HG03469 (cell line): ENCODE measurements at regions not wholly inside any gene's neighbourhood (a gene's known extent, or its start where the extent isn't known, plus 50 kb on each side); places are given as distances from the start of the nearest gene placed in this dataset.

Source experiments
- ATAC-seq: cut with Tn5 transposase; IDR thresholded peaks from one replicate; pipeline ENCODE4 v1.9.1; 2021; ENCODE audit warnings: mild to moderate bottlenecking, moderate library complexity, moderate number of reproducible peaks; ENCODE audit not compliant: unreplicated experiment

DNA sequence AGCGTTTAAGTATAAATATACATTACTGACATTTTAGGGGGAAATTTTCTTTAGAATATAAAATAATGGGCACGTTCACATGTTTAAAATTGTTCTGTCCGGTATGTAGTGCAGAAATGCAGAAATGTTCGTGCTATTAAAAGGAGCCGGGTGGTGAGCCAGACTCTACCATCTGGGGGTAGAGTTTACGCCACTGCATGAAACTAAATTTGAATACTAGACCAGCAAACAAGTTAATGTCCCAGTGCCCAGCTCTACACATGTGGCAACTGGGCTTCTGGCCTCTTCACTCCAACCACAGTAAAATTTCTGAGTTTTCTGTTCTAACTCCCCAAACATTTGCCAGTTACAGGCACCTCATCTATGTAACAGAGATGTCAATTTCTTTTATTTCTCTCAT, 1453.3 kb upstream of the TENM3 start:
- no peak for ATAC-seq

DNA sequence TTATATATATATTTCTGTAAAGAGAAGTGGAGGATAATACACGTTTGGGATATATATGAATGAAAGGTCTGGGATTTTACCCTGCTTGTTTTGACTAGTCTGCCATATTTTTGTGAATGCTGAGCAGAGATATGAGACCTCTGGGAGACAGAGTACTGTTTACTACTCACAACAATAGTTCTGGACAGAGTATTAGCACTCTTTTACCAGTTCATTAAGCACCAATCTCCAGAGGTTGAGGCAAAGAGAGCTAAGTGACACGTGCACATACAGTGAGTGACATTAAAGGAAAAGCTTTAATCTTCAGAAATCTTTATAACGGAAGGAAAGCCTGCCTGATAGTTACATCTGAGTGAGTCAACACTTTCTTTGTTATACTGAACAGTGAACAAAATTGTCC, 1452.7 kb upstream of the TENM3 start:
- no peak for ATAC-seq

DNA sequence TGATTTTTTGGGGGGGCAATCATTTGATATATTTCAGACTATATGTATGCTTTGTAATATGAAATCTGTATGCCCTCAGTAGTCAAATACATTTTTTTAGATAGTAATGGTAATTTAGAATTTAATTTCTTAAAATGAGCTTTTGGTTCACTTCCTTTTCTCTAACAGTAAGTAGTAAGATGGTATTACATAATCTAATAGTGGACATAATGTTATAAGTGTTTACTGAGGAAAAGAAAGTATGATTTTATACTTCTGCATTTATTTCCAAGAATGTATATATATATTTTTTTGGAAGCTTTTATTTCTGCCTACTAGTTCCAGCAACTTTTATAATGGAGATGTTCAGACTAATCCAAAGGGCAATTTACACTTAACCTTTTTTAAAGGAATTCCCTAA, 1450.7 kb upstream of the TENM3 start:
- no peak for ATAC-seq

DNA sequence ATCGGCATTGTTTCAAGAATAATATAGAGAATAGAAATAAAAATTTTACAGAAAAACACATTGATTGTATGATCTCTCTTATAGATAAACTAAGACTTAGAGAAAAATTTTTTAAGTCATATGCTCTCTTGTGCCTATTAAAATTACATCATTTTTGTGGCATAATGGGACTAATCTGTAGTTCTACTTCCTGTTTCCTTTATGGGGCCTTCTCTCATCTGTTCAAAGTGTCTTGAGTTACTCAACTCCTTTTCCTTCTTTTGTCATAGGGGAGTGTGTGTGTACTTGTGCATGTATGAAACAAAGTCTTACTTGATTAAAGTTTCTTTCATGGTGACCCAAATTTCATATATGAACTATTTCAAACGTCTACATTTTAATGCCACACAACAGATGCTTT, 1448.9 kb upstream of the TENM3 start:
- ATAC-seq = no peak

DNA sequence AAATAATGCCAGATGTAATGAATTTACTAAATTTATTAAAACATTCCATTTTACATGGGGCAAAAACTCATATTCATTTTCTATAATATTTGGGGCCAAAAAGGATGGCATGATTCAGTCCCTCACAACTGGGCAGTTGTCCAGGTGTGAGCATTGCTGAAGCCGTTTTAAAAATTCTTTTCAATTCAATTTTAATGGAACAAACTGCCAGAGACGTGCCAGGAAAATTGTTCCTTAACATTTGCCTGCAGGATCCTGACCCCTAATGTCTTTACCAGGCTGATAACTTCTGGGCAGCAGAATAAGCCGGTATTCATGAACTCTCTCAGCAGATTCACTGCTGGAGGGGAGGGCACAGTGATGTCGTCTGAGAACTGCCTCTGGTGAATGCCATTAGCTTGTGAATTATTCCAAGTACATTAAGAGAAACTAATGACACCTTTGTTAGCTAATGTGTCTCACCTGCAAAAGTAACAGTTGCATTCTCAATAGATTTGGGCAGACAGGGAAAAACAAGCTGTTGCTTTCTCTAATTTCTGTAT, 1445.1 kb upstream of the TENM3 start:
- ATAC-seq = no peak

DNA sequence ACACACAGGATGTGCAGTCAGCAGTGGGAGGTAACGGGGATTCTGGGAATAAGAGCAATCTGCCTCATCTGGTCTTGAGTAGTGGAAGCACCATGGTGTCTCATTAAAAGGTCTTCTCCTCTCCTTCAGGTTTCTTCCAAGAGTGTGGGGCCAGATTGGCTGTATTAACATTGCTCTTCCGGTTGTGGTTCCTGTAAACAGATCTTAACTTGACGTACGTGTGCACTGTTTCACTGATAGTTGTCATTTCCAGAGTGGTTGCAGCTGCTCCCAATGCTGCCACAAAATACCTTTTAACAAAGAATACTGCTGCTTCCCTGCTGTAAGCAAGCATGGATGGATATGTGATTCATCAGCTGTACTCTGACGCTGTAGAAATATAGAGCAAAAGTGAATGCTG, 1443.4 kb upstream of the TENM3 start:
- no peak for ATAC-seq

DNA sequence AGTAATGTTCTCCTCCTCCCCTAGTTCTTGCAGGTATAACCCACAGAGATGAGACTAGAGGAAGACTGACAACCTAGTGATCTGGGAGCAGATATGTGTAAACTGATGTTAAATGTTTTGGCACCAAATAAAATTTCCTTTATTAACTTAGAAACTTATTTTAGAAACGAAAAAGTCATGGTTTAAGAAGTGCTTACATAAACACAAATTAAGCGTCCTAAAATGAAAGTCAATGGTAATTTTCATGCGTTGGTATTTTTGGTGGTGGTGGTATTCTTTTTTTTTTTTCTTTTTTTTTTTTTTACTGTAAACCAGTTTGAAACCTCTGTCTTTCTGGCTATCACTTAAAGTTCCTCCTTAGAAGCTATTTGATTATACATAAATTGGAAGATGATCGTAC, 1438.1 kb upstream of the TENM3 start:
- ATAC-seq = no peak

DNA sequence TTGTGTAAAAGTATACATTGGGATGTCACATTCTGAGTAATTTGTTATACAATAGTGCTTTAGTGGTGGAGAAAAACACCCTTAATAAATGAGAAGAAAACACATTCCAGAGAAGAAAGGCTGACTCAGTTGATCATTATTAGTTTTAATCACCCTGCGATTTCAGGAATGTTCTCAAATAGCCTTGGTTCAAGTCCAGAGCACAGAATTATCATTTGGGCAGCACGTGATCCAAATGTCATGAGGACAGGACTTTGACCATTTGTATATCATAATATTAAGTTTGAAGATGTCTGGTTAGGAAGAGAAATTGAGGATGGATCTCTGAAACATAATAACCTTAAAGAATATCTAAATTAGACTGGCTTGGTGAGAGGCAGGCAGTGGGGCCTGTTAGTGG, 1434.3 kb upstream of the TENM3 start:
- ATAC-seq = no peak

DNA sequence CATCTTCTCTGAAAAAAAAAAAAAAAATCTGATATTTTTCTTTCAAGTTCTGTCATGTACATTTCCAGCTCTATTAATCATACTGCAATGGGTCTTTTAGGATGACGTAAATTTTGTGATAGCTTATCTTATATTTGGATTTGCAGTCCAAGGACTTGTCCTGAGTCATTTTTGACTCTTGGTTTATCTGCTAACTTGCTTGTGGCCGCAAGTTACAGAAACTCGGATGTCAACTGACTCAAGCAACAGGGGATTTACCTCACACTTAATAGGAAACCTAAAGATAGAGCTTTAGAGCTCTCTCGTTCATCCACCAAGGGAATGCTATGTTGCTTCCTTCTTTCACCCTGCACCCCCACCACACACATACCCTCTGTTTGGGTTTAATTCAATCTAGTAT, 1433.8 kb upstream of the TENM3 start:
- ATAC-seq = no peak

DNA sequence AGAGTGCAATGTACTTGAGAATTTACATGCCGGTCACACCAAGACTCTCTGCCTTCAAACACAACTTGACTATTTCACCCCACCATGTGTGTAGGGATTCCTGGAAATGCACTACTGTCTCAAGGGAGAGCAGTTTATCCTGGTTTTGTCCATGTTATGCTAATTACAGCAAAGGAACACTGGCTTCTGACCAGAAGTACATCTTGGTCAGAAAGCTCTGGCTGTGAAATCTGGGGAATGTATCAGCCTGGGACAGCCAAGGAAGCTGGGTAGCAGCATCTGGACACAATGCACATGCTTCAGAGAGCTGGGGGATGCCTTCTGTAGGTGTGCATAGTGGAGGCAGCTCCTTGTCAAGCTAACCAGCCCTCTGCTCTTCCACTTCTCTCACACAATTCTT, 1432.6 kb upstream of the TENM3 start:
- ATAC-seq = no peak

DNA sequence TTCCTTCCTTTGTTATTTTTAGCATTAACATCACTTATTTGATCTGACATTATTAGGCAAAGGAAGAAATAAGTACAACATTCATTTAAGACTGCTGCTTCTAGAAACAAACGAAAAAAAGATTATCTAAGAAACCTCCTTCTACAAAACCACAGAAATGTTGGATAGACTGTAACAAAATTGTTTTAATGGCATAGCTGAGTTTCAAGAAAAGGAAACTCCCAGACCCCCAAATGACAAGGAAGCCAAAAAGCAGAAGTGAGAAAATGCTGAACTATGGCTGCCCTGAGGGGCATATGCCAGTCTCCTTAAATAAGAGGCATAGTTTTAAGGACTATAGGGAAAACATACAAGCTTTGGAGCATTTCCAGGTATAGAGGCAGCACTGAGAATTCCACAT, 1431.6 kb upstream of the TENM3 start:
- ATAC-seq = no peak

DNA sequence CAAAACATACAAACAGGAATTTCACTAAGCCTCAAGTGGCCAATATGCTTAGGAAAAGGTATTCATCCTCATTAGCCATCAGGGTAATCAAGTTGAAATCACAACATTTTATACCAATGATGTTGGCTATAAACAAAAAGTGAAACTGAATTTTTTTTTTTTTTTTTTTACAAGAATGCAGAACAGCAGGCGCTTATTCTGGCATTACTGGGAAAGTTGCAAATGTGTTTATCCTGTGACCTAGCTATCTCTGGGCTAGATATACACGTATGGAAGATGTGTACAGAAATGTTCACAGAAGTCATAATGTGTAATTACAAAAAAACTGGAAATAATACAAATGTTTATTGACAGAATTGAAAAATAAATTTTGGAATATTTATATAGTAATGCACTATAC, 1430.4 kb upstream of the TENM3 start:
- no peak for ATAC-seq

DNA sequence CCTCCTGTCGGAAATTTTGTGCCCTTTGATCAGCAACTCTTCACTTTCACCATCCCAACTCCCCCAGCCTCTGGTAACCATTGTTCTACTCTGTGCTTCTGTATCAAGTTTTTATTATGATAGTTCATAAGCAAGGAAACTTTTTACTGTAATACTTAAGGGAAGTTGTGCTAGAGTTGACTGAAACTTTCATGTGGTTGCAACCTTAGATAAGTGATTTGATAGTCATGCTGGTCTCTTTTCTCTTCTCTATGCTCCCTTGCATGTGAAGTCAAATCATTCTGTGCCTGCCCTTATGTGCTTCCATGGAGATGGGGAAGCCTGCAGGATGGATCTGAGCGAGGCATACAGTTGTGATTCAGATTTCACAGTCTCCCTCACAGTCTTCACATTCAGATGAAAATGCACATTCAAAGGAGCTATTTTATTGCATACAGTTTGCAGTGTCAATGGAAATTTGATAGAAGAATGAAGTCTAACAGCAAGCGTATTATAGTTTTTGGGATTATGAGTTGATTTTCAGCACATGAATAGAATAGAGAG, 1428.3 kb upstream of the TENM3 start:
- ATAC-seq = no peak

DNA sequence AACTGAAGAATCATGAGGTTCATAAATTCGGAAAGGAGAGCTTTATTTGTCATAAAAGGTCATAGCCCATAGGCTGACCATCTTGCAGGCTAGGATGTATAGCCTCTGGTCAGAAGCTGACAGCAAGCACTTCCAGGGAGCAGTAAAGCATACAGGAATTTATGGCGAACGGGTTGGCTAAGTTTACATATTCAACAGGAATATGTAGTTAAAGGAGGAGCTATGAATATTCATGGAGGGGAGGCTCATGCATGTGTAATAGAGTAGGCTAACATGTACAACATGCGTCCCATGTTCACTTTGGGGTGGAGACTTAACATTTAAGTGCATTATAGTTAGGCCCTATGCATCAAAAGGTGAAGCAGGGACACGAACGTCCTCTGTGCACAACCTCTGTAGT, 1425.7 kb upstream of the TENM3 start:
- ATAC-seq = no peak

DNA sequence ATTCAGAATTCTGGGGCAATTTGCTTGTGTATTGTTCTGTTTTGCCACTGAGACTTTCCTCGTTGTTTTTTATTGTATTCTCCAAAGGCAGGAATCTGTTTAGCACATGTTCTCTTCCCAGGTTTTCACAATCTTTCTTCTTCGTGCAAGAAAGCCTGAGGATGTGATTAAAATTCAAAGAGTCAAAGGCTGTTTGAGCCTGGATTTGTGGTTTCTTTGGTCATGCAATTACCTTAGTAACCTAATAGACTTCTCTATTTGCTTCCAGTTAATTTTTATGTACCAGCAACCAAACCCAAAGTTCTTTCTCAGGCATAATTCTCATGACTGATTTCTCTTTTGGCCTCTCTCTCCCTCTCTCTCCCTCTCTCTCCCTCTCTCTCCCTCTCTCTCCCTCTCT, 1420.1 kb upstream of the TENM3 start:
- ATAC-seq = no peak

DNA sequence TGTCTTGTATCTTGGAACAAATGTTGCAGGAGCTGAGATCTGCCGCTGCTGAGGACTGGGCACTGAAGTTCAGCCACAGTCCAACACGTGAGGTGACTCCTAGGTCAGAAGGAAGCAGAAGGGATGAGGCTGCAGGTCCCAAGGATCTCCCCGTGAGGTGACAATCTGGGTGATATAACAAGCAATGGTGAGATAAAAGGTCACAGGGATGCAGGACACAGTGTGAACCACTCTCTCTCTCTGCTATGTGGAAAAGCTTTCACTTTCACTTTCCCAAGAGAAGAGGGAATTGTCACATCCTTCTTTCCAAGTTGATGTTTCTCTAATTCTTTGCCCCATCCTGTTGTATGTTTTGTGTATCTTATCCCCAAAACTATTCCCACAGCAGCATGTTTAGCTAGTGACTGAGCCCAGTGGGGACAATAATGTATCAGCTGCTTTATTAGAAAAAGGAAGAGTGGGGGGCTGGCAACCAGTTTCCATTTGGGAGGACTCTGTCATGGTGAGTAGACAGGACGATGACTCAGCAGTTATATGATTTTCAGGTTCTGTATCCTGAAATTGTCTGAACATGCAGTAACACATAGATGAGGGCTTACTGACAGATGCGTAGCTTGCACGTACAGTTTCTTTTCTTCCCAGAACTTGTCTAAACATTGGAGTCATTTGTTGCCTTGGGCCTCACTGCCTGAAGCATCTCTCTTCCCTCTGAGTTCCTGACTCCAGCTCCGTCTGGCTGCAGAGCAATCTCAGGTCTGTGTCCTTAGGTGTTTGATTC, 1415.8 kb upstream of the TENM3 start:
- ATAC-seq = no peak

DNA sequence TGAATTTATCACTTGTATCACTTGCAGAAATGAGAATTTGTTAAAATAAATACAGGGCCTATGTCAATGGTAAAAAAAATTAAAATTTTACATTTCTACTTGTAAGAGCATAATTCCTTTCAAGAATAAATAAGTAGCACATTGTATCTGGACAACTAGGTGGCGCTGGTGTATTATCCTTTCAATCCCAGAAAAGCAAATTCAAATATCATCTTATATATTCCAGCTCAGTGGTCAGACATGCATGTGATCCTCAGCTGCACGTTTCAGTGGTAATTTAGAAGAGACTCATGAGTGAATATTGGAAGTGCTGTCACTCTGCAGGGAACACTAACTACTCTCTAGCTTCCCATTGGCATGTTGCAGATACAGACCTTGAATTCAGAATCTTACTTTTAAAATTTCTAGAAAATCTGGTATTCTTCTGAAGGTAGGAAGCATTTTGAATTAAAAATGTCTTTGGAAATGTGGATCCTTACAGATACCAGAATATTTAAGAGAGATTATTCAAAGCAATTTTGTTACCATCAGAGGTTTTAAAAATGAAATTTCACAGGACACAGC, 1414.7 kb upstream of the TENM3 start:
- no peak for ATAC-seq

DNA sequence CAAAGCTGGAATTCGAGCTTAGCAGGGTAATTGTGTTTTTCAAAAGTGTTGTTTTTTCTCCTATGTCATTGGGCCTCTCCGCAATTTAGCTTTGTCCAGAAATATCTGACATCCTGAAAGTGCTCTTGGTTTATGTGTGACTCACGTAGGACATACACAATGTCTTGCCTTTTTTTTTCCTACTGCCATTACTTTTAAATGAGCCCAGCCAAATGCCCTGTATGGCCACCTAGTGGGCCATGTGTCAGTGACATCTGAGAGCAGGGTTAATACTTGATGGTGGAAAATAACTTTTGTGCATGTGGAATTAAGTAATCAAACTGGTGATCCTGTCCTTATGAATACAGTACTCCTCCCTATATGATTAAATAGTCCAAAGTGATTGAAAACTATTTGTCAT, 1411.1 kb upstream of the TENM3 start:
- no peak for ATAC-seq

DNA sequence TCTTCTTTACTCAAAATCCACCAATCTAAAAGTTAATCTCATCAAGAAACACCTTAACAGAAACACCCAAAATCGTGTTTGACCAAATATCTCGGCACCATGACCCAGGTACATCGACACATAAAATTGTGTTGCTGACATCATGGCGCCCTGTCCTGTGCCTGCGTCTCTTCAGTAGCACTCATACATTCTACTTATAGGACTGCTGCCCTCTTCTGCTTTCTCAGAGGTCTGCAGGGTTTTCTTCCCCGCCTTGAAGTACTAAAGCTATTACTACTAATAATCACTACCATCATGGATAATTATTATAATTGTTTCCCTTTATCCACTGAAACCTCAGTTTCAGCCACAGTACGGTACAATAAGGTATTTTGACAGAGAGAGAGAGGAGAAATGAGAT, 1403.1 kb upstream of the TENM3 start:
- ATAC-seq = no peak

DNA sequence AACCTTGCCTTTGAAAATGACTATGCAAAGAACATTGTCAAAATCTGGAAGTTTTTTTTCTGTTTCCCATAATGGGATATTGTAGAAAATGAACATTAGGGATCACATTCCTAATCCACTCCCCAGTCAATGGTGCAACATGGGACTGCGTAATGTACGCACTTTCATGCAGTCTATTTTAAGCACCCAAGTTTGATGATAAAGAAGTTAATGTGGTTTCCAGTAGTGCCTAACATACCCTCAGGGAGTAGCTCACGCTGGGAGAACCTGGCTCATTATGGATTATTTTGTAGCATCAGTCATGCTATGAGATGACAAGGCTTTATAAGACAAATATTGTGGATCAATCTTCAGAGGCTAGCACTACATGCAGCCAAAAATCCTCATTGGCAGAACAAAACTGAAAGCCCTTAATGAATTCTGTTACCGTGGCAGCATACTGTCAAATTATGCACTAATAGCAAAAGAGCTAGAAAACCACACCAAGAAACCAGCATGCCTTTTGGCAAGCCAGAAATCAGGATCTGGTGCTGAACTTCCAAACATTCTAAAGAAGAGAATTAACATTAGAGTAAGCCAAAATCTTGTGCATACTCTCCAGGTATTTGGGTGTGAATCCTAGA, 1392.8 kb upstream of the TENM3 start:
- no peak for ATAC-seq

DNA sequence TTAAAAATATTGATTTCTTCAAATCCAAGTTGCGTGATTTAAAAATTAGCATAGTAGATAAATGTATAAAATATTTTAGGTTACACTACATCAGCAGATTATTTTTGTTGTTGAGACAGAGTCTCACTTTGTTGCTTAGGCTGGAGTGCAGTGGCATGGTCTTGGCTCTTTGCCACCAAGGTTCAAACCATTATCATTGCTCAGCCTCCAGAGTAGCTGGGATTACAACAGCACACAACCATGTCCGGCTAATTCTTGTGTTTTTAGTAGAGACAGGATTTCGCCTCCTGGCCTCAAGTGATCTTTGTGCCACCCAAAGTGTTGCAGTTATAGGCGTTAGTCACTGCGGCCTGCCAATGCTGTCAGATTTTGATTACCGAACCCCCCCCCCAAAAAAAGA, 1390.5 kb upstream of the TENM3 start:
- no peak for ATAC-seq

DNA sequence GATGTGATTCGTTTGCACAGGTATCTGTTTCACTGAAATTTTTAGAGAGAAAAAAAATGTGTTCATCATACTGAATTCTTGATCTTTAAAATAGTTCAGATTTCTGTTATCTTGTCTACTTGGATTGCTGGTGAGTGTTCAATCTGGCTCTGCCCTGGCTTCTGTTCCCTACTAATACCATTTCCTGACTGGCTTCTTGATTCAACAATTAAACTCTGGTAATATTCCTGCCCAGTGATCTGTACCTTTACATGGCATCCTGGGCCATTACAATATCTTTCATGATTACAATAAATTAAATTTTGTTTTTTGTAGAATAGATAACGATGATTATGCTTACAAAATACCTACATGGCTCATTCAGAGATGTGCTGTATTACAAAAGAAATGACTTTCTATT, 1388.0 kb upstream of the TENM3 start:
- ATAC-seq = no peak
